ENCODE measurements at regions not wholly inside any gene's neighbourhood (a gene's known extent, or its start where the extent isn't known, plus 50 kb on each side); places are given as distances from the start of the nearest gene placed in this dataset.

GRCh38 chr3:43207628-43208085, 78.7 kb upstream of the SNRK start:
- DNase-seq = no peak

GRCh38 chr3:43206632-43207031, 79.7 kb upstream of the SNRK start:
- DNase-seq = no peak

GRCh38 chr3:43206105-43206504, 80.2 kb upstream of the SNRK start:
- no peak for DNase-seq

- DNase-seq = peak in 1 of 14 donors; percentile 57
Measured at GRCh38 chr3:43203022-43203421, 83.3 kb upstream of the SNRK start.

GRCh38 chr3:43201581-43201980, 84.8 kb upstream of the SNRK start:
- no peak for DNase-seq

GRCh38 chr3:43199645-43200306, 86.6 kb upstream of the SNRK start:
- DNase-seq = no peak

- DNase-seq = no peak
Measured at GRCh38 chr3:43198791-43199644, 87.3 kb upstream of the SNRK start.

GRCh38 chr3:43198301-43198700, 88.0 kb upstream of the SNRK start:
- DNase-seq = no peak

- no peak for DNase-seq
Measured at GRCh38 chr3:43197181-43197580, 89.2 kb upstream of the SNRK start.

- DNase-seq = no peak
Measured at GRCh38 chr3:43196721-43197120, 89.6 kb upstream of the SNRK start.

- no peak for DNase-seq
Measured at GRCh38 chr3:43195115-43195498, 89.2 kb upstream of the POMGNT2 start.

- DNase-seq = no peak
Measured at GRCh38 chr3:43194490-43195114, 88.7 kb upstream of the POMGNT2 start.

GRCh38 chr3:43194069-43194468, 88.2 kb upstream of the POMGNT2 start:
- no peak for DNase-seq

GRCh38 chr3:43192028-43192427, 86.1 kb upstream of the POMGNT2 start:
- no peak for DNase-seq

GRCh38 chr3:43191116-43191515, 85.2 kb upstream of the POMGNT2 start:
- no peak for DNase-seq

GRCh38 chr3:43190670-43191069, 84.8 kb upstream of the POMGNT2 start:
- no peak for DNase-seq

GRCh38 chr3:43187836-43188479, 82.1 kb upstream of the POMGNT2 start:
- DNase-seq = peak in 1 of 14 donors; percentile 71

GRCh38 chr3:43185983-43186314, 80.1 kb upstream of the POMGNT2 start:
- DNase-seq = no peak

- no peak for DNase-seq
Measured at GRCh38 chr3:43185274-43185982, 79.5 kb upstream of the POMGNT2 start.

- no peak for DNase-seq
Measured at GRCh38 chr3:43183456-43183855, 77.6 kb upstream of the POMGNT2 start.

GRCh38 chr3:43181202-43181821, 75.4 kb upstream of the POMGNT2 start:
- no peak for DNase-seq

- no peak for DNase-seq
Measured at GRCh38 chr3:43180694-43181093, 74.8 kb upstream of the POMGNT2 start.

Measured in C1 segment of cervical spinal cord (tissue), 14 donors.